IPS DF 6.9 (cell line): ENCODE measurements at regions not wholly inside any gene's neighbourhood (a gene's known extent, or its start where the extent isn't known, plus 50 kb on each side); places are given as distances from the start of the nearest gene placed in this dataset.
"Not testable (repeated sequence)": the region's sequence is repeated elsewhere in the genome, so short reads cannot be mapped to it uniquely, and the experiment has no call there.

Source experiments
- DNase-seq: peaks from one replicate; pipeline ENCODE4 v3.0.0-alpha.2; 2013; ENCODE audit warnings: low read depth, low spot score
- H3K27ac ChIP-seq: one replicate; pipeline ENCODE4 v1.5.1; 2013; ENCODE audit warnings: low read length, control low read depth
- H3K27me3 ChIP-seq: 2 replicates; pipeline ENCODE4 v1.6.1; 2013; ENCODE audit warnings: mild to moderate bottlenecking, low read length; ENCODE audit not compliant: control insufficient read depth, insufficient read depth
- H3K36me3 ChIP-seq: 2 replicates; pipeline ENCODE4 v1.6.1; 2013; ENCODE audit warnings: low read length; ENCODE audit not compliant: control insufficient read depth, insufficient read depth
- H3K4me1 ChIP-seq: 2 replicates; pipeline ENCODE4 v1.6.1; 2013; ENCODE audit warnings: low read length; ENCODE audit not compliant: control insufficient read depth, insufficient read depth
- H3K4me3 ChIP-seq: 2 replicates; pipeline ENCODE4 v1.5.1; 2013; ENCODE audit warnings: mild to moderate bottlenecking, low read length
- H3K9me3 ChIP-seq: 2 replicates; pipeline ENCODE4 v1.6.1; 2013; ENCODE audit warnings: low read length, inconsistent platforms; ENCODE audit not compliant: control insufficient read depth, insufficient read depth
- WGBS: extraction: QIAGEN DNeasy Blood & Tissue Kit; methylation state at CpG from one replicate; pipeline ENCODE4 v1.1.7; 2013; ENCODE audit warnings: mixed read lengths, missing lambda C conversion rate; ENCODE audit not compliant: insufficient read length, insufficient coverage; 5-methylcytosine and 5-hydroxymethylcytosine counted together

- Histone ChIP-seq H3K27me3 (no peaks in the 10 kb centered on the region), H3K4me1 (no peaks in the 10 kb centered on the region), H3K9me3 (no peaks in the 10 kb centered on the region), H3K27ac (no peak overlapping the region), H3K36me3 (no peaks in the 10 kb centered on the region), H3K4me3 (no peak overlapping the region)
- no CpG with 5 or more reads among the region's 2 CpGs for WGBS
- no peak for DNase-seq
Measured at GRCh38 chr9:115808108-115808507, 345.5 kb upstream of the PAPPA start.

GRCh38 chr9:115808695-115809094, 344.9 kb upstream of the PAPPA start:
- Histone ChIP-seq H3K4me3 (no peak overlapping the region), H3K27ac (no peak overlapping the region), H3K36me3 (no peaks in the 10 kb centered on the region), H3K9me3 (no peaks in the 10 kb centered on the region), H3K4me1 (no peaks in the 10 kb centered on the region), H3K27me3 (no peaks in the 10 kb centered on the region)
- no peak for DNase-seq
- WGBS: no CpG with 5 or more reads among the region's 5 CpGs

- DNase-seq: no peak
- H3K27me3 ChIP-seq: no peaks in the 10 kb centered on the region
- no peak overlapping the region for H3K27ac ChIP-seq
- no peaks in the 10 kb centered on the region for H3K4me1 ChIP-seq
- no CpG with 5 or more reads among the region's 2 CpGs for WGBS
- no peaks in the 10 kb centered on the region for H3K36me3 ChIP-seq
- no peaks in the 10 kb centered on the region for H3K9me3 ChIP-seq
- no peak overlapping the region for H3K4me3 ChIP-seq
Measured at GRCh38 chr9:115810166-115810565, 343.4 kb upstream of the PAPPA start.

- Histone ChIP-seq H3K27ac (no peak overlapping the region), H3K4me1 (no peaks in the 10 kb centered on the region), H3K36me3 (no peaks in the 10 kb centered on the region), H3K4me3 (no peak overlapping the region), H3K27me3 (no peaks in the 10 kb centered on the region), H3K9me3 (no peaks in the 10 kb centered on the region)
- DNase-seq: no peak
- no CpG with 5 or more reads among the region's 1 CpG for WGBS
Measured at GRCh38 chr9:115814081-115814480, 339.5 kb upstream of the PAPPA start.

- H3K4me1 ChIP-seq: no peaks in the 10 kb centered on the region
- H3K36me3 ChIP-seq: no peaks in the 10 kb centered on the region
- no peaks in the 10 kb centered on the region for H3K27me3 ChIP-seq
- H3K9me3 ChIP-seq: no peaks in the 10 kb centered on the region
- no peak overlapping the region for H3K4me3 ChIP-seq
- no peak overlapping the region for H3K27ac ChIP-seq
- no peak for DNase-seq
Measured at GRCh38 chr9:115815786-115816185, 337.8 kb upstream of the PAPPA start.

GRCh38 chr9:115818651-115819050, 334.9 kb upstream of the PAPPA start:
- not testable (repeated sequence) for H3K4me1 ChIP-seq, H3K9me3 ChIP-seq, H3K4me3 ChIP-seq, H3K27ac ChIP-seq, DNase-seq, H3K36me3 ChIP-seq, H3K27me3 ChIP-seq
- no CpG with 5 or more reads among the region's 2 CpGs for WGBS

GRCh38 chr9:115832031-115832430, 321.6 kb upstream of the PAPPA start:
- no CpG with 5 or more reads among the region's 1 CpG for WGBS
- Histone ChIP-seq H3K9me3 (no peaks in the 10 kb centered on the region), H3K36me3 (no peaks in the 10 kb centered on the region), H3K27me3 (no peaks in the 10 kb centered on the region), H3K27ac (no peak overlapping the region), H3K4me1 (no peaks in the 10 kb centered on the region; the same call in 1 of the 2 replicates), H3K4me3 (no peak overlapping the region)
- DNase-seq: no peak

- H3K36me3 ChIP-seq: no peaks in the 10 kb centered on the region
- DNase-seq: no peak
- H3K4me1 ChIP-seq: no peaks in the 10 kb centered on the region; the same call in 1 of the 2 replicates
- no peaks in the 10 kb centered on the region for H3K27me3 ChIP-seq
- no peaks in the 10 kb centered on the region for H3K9me3 ChIP-seq
- no peak overlapping the region for H3K4me3 ChIP-seq
- H3K27ac ChIP-seq: no peak overlapping the region
- no CpG with 5 or more reads among the region's 4 CpGs for WGBS
Measured at GRCh38 chr9:115837618-115838017, 316.0 kb upstream of the PAPPA start.

GRCh38 chr9:115838417-115838816, 315.2 kb upstream of the PAPPA start:
- no peaks in the 10 kb centered on the region; the same call in 1 of the 2 replicates for H3K4me1 ChIP-seq
- DNase-seq: no peak
- H3K27me3 ChIP-seq: no peaks in the 10 kb centered on the region
- no CpG with 5 or more reads among the region's 3 CpGs for WGBS
- H3K9me3 ChIP-seq: no peaks in the 10 kb centered on the region
- no peak overlapping the region for H3K27ac ChIP-seq
- H3K36me3 ChIP-seq: no peaks in the 10 kb centered on the region
- no peak overlapping the region for H3K4me3 ChIP-seq

- WGBS: no CpG with 5 or more reads among the region's 8 CpGs
- H3K4me3 ChIP-seq, H3K27ac ChIP-seq, H3K4me1 ChIP-seq, H3K27me3 ChIP-seq, H3K9me3 ChIP-seq, DNase-seq, H3K36me3 ChIP-seq: not testable (repeated sequence)
Measured at GRCh38 chr9:115844433-115844832, 309.2 kb upstream of the PAPPA start.

GRCh38 chr9:115845648-115846312, 307.8 kb upstream of the PAPPA start:
- no peaks in the 10 kb centered on the region for H3K9me3 ChIP-seq
- no peak overlapping the region for H3K27ac ChIP-seq
- H3K27me3 ChIP-seq: no peaks in the 10 kb centered on the region
- peaks cover 1% of the 10 kb centered on the region; the same call in 1 of the 2 replicates for H3K4me1 ChIP-seq
- WGBS: no CpG with 5 or more reads among the region's 3 CpGs
- no peaks in the 10 kb centered on the region for H3K36me3 ChIP-seq
- no peak overlapping the region for H3K4me3 ChIP-seq
- DNase-seq: no peak
